B cell (primary cell): ENCODE measurements at regions not wholly inside any gene's neighbourhood (a gene's known extent, or its start where the extent isn't known, plus 50 kb on each side); places are given as distances from the start of the nearest gene placed in this dataset.

Experiments used
- CTCF ChIP-seq: fragments of 200-600 bp; IDR thresholded peaks from one replicate; pipeline ENCODE4 v1.8.0; 2022; ENCODE audit warnings: antibody characterized with exemption, mild to moderate bottlenecking
- EZH2 ChIP-seq: IDR thresholded peaks from 2 replicates; pipeline ENCODE4 v1.6.1; 2012; ENCODE audit warnings: borderline replicate concordance, low read depth, mild to moderate bottlenecking, moderate library complexity, low read length; ENCODE audit not compliant: insufficient read depth, poor library complexity, severe bottlenecking

- no peak for TF ChIP-seq CTCF
- no peak for TF ChIP-seq EZH2
Measured at GRCh38 chr2:30359644-30360167, 87.3 kb upstream of the LCLAT1 start.
